ENCODE measurements at regions not wholly inside any gene's neighbourhood (a gene's known extent, or its start where the extent isn't known, plus 50 kb on each side); places are given as distances from the start of the nearest gene placed in this dataset.

- H3K27me3 Mint-ChIP-seq (ENCODE audit: unreplicated experiment): peaks cover 3% of the 10 kb centered on the region
- DNase-seq (ENCODE audit: low spot score): no peak
- TF ChIP-seq CTCF (IDR thresholded peaks at IDR 0.05; ENCODE audit: unreplicated experiment): no peak
- H3K27ac Mint-ChIP-seq (ENCODE audit: unreplicated experiment): no peak overlapping the region
- peaks cover under 1% of the 10 kb centered on the region for H3K9me3 Mint-ChIP-seq (ENCODE audit: unreplicated experiment)
- H3K4me3 Mint-ChIP-seq (ENCODE audit: unreplicated experiment): no peak overlapping the region
- no peaks in the 10 kb centered on the region for H3K36me3 Mint-ChIP-seq (ENCODE audit: low read depth, unreplicated experiment)
- no peaks in the 10 kb centered on the region for H3K4me1 Mint-ChIP-seq (ENCODE audit: unreplicated experiment)
Measured at GRCh38 chr21:35696644-35697043, 363.7 kb downstream of the SETD4 start.

- no peak for TF ChIP-seq CTCF (IDR thresholded peaks at IDR 0.05; ENCODE audit: unreplicated experiment)
- H3K27me3 Mint-ChIP-seq (ENCODE audit: unreplicated experiment): peaks cover 1% of the 10 kb centered on the region
- H3K36me3 Mint-ChIP-seq (ENCODE audit: low read depth, unreplicated experiment): no peaks in the 10 kb centered on the region
- no peak overlapping the region for H3K27ac Mint-ChIP-seq (ENCODE audit: unreplicated experiment)
- peaks cover 4% of the 10 kb centered on the region for H3K4me1 Mint-ChIP-seq (ENCODE audit: unreplicated experiment)
- no peak overlapping the region for H3K4me3 Mint-ChIP-seq (ENCODE audit: unreplicated experiment)
- H3K9me3 Mint-ChIP-seq (ENCODE audit: unreplicated experiment): peaks cover 4% of the 10 kb centered on the region
- no peak for DNase-seq (ENCODE audit: low spot score)
Measured at GRCh38 chr21:35692311-35692710, 368.0 kb downstream of the SETD4 start.

GRCh38 chr21:35690436-35690835 is 369.9 kb downstream of the SETD4 start:
- Mint-ChIP-seq H3K27ac (ENCODE audit: unreplicated experiment) (no peak overlapping the region), H3K4me1 (ENCODE audit: unreplicated experiment) (peaks cover 10% of the 10 kb centered on the region), H3K36me3 (ENCODE audit: low read depth, unreplicated experiment) (no peaks in the 10 kb centered on the region), H3K27me3 (ENCODE audit: unreplicated experiment) (no peaks in the 10 kb centered on the region), H3K4me3 (ENCODE audit: unreplicated experiment) (no peak overlapping the region), H3K9me3 (ENCODE audit: unreplicated experiment) (peaks cover 4% of the 10 kb centered on the region)
- DNase-seq (ENCODE audit: low spot score): no peak
- TF ChIP-seq CTCF (IDR thresholded peaks at IDR 0.05; ENCODE audit: unreplicated experiment): no peak

- Mint-ChIP-seq H3K4me1 (ENCODE audit: unreplicated experiment) (peaks cover 17% of the 10 kb centered on the region), H3K9me3 (ENCODE audit: unreplicated experiment) (no peaks in the 10 kb centered on the region), H3K27me3 (ENCODE audit: unreplicated experiment) (no peaks in the 10 kb centered on the region), H3K36me3 (ENCODE audit: low read depth, unreplicated experiment) (no peaks in the 10 kb centered on the region), H3K4me3 (ENCODE audit: unreplicated experiment) (no peak overlapping the region), H3K27ac (ENCODE audit: unreplicated experiment) (no peak overlapping the region)
- no peak for DNase-seq (ENCODE audit: low spot score)
- TF ChIP-seq CTCF (IDR thresholded peaks at IDR 0.05; ENCODE audit: unreplicated experiment): no peak
Measured at GRCh38 chr21:35686156-35686555, 374.2 kb downstream of the SETD4 start.

- no peak for DNase-seq (ENCODE audit: low spot score)
- H3K4me3 Mint-ChIP-seq (ENCODE audit: unreplicated experiment): no peak overlapping the region
- no peak for TF ChIP-seq CTCF (IDR thresholded peaks at IDR 0.05; ENCODE audit: unreplicated experiment)
- no peaks in the 10 kb centered on the region for H3K36me3 Mint-ChIP-seq (ENCODE audit: low read depth, unreplicated experiment)
- peaks cover 17% of the 10 kb centered on the region for H3K4me1 Mint-ChIP-seq (ENCODE audit: unreplicated experiment)
- H3K27ac Mint-ChIP-seq (ENCODE audit: unreplicated experiment): no peak overlapping the region
- peaks cover 1% of the 10 kb centered on the region for H3K27me3 Mint-ChIP-seq (ENCODE audit: unreplicated experiment)
- H3K9me3 Mint-ChIP-seq (ENCODE audit: unreplicated experiment): no peaks in the 10 kb centered on the region
Measured at GRCh38 chr21:35683664-35684304, 376.5 kb downstream of the SETD4 start.

Data from endothelial cell (in vitro differentiated cells).